GF-D8 (cell line): ENCODE measurements at regions not wholly inside any gene's neighbourhood (a gene's known extent, or its start where the extent isn't known, plus 50 kb on each side); places are given as distances from the start of the nearest gene placed in this dataset.
"Not testable (repeated sequence)": the region's sequence is repeated elsewhere in the genome, so short reads cannot be mapped to it uniquely, and the experiment has no call there.

Experiments
- DNase-seq: peaks from one replicate; lab custom pipeline; 2025; lab: John Stamatoyannopoulos, UW

DNA sequence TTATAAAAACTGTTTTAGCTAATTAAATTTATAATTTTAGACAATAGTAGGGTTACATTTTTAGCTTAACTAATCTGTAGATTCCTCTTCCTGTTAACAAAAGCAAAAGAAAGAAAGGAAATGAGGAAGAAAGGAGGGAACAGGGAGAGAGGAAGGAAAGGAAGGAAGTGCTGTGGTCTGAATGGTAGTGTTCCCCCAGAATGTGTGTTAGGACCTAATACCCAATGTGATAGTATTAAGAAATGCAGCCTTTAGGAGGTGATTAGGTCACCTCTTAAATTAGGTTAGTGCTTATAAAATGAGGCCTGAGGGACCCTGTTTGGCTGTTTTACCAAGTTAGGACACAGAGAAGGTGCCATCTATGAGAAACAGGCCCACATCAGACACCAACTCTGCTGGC is 136.9 kb upstream of the SAMSN1 start:
- peak; percentile 20 for DNase-seq

DNA sequence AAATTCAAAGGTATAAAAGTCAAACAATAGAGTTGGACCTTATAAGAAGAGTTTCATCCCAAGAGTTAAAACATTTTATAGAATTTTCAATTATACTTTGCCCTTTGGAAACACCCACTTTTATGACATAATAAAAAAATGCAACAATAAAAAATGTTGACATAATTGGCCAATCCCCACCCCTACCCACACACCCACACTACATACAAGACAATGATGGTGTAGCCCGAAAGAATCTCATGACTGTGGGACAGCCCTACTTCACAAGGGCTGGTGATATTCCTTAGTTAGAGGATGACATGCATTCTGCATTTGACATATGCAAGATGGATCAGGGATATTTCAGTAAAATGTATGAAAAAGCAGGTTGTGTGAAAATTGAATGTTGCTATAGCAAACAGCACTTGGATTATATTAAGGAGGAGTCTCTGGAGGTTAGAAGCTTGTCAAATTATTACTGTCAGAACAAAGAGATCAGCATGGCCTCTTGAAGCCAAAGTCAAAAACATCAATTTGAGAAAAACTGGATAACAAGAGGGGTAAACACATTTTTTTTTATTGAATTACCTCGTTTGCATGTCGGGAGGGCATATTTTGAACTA is 133.0 kb upstream of the SAMSN1 start:
- no peak for DNase-seq

DNA sequence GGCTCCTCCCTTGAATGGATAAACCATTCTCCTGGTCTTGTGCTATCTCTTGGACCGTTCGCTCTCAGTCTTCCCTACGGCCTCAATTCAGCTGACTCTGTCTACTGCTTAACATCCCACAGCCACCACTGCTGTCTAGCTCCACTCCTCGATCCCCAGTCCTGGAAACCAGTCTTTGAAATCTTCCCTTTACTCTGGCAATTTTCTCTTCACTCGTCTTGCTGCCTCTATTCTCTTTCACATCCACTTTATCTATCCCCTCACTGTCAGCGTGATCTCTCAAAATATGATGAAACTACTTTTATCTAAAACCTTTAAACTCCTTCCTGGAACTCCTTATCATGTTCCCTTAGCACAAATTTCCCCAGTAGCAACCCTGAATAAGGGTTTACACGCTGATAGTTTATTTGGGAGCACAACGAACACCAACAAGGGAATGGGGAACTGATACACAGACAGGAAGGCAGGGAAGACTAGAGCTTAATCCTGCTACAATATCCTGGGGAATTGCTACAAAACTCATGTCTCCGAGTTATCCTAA is 131.6 kb upstream of the SAMSN1 start:
- DNase-seq = no peak

DNA sequence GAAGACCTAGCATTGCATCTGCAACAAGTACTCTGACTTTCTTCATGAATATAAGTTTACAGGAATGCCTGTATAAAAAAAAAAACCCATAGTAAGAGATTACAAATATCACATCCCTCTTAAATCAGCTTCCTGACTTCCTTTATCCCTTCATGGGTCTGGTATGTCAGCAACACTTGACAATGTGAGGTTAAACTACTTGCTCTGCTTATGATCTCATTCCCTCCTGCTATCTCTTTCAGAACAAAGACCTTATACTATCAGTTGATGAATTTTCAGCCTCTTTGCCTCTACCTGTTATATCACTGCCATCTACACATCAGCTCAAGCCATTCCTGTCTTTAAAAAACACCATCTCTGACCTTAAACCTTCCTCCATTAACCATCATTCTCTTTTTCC is 130.9 kb upstream of the SAMSN1 start:
- no peak for DNase-seq

DNA sequence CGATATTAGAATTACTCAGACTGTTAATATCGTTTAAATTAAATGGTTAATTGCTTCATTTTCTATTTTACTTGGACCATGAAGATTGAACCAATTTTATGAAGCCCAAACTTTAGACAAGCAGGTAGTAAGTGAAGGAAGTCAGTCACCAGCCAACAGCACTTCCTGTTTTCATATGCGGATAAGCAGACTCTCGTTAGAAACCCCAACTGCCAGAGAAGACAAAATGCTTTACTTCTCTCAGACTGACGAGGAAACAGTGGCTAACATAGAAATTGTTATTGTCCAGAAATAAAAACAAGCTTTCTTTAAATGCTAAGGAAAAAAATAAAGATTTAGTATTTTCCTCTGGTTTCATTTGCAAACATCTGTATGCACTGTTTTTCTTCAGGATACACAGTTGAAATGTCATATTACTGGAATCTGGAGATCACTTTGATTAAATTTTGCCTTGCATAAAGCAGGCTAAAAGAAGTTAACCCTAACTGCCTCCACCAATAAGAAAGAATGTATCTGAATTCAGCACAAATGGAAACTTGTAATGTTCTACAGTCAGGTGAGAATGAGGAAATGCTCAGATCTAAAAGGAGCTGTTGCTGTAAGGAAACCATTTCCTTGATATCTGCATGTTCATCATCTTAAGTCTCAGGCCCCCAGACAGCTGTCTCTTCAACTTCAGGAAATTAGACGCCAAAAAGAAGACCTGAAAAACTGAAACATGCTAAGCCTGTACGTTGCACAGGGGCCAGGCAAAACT is 129.8 kb upstream of the SAMSN1 start:
- DNase-seq = peak; percentile 72

DNA sequence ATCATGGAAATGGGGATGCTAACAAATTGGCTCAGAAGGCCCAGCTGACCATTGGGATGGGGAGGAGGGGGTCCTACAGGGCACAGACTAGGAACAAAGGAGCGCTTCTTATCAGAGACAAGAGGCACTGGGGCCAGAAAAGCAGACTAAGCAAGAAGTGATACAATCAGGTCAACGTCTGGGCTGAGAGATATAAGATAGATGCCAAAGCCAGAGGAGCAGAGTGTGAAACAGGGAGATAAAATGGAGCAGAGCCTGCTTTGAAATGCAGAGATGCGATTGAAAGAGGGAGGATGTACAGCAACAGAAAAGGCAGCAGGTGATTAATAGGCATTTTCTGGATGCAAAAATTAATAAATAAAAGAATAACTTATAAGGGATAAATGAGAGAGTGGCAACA is 127.5 kb upstream of the SAMSN1 start:
- DNase-seq = no peak

DNA sequence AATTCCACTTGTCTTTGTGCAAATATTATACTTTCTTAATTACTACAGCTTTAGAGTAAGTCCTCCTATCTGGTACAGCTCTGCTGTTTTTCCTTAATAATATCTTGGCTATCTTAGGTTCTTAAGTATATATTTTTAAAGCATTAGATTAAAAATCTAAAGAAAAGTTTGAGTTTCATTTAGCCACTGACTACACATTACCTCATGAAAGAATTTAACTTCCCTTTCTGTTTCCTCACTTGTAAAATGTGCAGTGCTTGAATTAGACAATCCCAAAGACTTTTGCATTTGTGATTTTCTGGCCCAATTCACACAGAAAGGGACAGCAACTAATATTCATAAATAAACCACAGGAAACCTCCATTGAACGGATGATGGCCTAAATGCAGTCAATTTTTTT is 126.4 kb upstream of the SAMSN1 start:
- DNase-seq = no peak

DNA sequence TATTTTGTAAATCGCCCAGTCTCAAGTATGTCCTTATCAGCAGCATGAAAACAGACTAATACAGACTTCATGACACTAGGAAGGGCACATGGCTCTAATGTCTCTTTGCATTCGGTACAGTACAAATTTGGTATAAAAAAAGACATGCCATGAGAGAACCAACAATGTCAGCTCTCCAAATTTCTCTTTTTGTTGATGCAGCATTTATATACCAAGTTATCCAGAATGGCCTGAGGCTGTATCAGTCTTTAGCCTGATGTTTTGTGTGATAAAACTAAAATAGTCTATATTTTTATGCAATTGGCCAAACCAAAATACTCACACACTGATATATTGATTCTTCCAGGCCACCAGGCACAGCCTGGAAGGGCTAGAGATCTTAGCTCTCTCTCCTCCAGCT is 124.3 kb upstream of the SAMSN1 start:
- no peak for DNase-seq

DNA sequence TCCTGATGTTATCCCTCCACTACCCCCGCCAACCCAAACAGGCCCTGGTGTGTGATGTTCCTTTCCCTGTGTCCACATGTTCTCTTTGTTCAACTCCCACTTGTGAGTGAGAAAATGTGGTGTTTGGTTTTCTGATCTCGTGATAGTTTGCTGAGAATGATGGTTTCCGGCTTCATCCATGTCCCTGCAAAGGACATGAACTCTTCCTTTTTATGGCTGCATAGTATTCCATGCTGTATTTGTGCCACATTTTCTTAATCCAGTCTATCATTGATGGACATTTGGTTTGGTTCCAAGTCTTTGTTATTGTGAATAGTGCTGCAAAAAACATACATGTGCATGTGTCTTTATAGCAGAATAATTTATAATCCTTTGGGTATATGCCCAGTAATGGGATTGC is 123.0 kb upstream of the SAMSN1 start:
- not testable (repeated sequence) for DNase-seq

DNA sequence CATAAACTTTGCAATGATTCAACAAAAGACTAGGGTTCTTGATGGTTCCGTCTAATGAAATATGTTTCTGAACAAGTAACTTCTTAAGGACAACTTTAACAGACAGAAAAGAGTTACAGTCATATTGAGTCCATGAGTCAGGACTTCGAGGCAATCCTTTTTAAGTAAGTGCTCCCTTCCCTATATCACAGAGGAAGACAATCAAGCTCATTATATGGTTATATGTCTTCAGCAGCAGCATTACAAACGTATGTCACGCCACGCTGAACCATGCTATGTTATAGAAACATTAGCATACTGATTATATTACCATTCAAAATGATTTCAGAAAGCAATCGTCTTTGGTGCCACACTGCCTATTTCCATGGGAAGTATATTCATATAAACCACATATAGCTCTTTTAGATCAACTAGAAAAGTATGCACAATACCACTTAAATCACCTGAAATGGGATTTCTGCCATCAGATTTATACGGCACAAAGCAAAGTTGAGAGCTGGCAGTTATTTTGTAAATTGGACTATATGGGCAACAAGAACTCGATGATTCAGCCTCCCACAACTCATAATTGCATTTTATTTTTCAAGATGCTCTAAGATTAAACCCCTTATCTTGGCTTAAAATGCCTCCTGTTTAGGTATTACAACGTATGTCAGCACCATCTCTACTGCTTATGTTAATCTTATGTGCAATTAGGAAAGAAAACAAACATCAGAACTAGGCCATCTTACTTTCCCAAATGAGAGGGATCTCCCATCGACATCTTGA is 111.3 kb upstream of the SAMSN1 start:
- no peak for DNase-seq

DNA sequence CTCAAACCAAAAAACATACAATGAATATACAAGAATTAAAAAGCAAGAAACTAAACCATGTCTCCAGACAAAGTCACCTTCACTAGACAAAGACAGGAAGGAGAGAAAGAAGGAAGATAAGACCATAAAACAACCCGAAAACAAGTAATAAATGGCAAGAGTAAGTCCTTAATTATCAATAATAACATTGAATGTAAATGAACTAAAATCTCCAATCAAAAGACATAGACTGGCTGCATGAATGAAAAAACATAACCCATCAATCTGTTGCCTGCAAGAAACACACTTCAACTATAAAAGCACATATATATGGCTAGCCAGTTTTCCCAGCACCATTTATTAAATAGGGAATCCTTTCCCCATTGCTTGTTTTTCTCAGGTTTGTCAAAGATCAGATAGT is 100.8 kb upstream of the SAMSN1 start:
- no peak for DNase-seq

DNA sequence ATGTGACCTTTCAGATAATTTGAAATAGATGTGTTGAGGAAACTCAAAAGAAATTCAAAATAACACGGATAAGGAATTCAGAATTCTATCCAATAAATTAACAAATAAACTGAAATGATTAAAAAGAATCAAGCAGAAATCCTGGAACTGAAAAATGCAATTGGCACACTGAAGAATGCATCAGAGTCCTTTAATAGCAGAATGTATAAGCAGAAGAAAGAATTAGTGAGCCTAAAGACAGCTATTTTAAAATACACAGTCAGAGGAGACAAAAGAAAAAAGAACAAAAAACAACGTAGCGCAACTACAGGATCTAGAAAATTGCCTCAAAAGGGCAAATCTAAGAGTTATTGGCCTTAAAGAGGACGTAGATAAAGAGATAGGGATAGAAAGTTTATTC is 99.6 kb upstream of the SAMSN1 start:
- DNase-seq = no peak

DNA sequence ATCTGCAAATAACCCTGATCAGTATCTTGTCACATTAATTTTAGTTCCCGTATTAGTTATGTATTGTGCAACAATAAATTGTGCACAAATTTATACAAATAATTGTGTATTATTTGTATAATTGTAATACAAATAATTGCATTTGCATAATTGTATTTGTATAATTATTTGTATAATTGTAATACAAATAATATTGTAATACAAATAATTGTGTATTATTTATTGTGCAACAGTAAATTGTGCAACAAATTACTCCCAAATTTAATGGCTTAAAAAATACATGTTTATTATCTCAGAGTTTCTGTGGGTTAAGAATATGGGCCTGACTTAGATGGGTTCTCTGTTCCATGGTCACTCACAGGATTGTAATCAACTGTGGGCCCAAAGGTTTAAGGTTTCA is 86.2 kb upstream of the SAMSN1 start:
- DNase-seq = no peak

DNA sequence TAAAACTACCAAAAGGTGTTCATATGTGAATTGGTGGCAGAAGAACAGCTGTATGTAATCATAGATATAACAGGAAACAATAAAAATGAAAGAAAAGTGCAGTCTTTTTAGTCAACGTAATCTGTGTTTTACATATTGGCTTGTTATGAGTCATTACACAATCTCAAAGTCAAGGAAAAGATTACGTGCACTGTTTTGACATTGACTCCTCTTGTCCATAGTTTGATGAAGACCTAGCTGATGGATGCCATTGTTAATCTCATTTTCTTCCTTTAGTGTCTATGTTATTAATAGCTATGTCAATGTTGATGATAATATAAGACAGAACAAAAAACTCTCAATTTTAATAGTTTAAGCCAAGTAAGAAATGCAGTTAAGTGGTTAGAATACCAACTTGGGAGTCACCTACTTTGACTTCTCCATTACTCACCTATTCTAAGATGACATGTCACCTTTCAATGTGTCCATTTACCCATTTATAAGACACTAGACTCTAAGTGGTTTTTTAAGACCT is 84.5 kb upstream of the SAMSN1 start:
- no peak for DNase-seq

DNA sequence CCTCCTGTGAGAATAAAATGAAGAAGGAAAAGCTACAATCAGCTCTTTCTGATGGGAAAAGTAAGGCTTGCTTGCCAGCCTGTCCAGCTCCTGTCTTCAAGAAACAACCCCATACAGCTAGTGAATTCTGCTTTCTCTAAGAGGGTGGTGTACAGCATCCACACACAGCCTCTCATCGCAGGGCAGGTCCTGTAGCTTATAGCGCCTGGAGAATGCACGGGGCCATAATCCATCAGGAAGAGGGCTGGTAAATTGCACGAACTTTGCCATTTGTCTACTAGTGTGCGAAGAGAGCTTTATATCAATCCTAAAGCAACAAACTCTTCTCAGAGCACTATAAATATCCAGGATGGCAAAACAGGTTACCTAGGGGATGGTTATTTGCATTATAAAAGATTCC is 83.3 kb upstream of the SAMSN1 start:
- DNase-seq = no peak

DNA sequence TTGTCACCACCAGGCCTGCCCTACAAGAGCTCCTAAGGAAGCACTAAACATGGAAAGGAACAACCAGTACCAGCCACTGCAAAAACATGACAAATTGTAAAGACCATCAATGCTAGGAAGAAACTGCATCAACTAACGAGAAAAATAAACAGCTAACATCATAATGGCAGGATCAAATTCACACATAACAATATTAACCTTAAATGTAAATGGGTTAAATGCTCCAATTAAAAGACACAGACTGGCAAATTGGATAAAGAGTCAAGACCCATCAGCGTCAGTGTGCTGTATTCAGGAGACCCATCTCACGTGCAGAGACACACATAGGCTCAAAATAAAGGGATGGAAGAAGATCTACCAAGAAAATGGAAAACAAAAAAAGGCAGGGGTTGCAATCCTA is 77.0 kb upstream of the SAMSN1 start:
- DNase-seq = not testable (repeated sequence)

DNA sequence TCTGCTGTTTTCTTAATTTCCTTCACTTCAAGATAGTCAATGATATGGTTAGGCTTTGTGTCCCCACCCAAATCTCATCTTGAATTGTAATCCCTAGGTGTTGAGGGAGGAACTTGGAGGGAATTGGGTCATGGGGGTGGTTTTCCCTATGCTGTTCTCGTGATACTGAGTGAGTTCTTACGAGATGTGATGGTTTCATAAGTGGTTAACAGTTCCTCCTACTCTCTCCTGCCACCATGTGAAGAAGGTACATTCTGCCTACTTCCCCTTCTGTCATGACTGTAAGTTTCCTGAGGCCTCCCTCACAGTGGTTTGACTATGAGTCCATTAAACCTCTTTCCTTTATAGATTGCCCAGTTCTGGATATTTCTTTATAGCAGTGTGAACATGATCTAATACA is 74.0 kb upstream of the SAMSN1 start:
- peak; percentile 53 for DNase-seq

DNA sequence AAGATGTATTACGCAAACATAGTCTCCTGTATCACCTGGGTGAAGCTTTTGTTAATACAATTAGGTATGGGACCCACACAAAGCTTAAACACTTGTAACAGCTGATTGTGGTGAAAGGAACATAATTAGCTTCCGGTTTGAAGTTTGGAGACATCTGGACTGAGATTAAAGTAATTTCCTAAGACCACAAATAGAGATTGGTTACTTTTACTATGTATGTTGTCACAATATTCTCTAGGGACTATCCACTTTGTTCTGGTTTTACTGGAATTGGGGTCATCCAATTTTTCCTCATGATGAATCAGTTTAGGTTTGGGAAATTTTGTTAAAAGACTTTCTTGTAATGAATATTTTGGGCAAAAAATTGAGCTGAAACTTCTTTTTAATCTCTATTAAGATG is 71.8 kb upstream of the SAMSN1 start:
- DNase-seq = peak; percentile 64

DNA sequence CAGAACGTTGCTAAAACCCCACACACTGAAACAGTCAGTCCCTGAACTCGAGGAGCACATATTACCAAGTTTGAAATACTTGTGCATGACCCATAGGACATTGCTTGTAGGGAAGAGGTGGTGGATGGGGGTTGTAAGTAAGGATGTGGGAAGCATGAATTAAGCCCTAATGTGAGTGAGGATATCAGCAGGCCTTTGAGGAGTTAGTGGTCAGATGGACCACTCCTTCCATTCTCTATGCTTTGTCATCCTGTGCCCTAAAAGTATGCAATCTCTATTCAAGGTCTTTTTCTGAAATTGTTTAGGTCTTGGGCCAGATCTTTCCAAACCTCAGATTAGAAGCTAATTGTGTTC is 70.9 kb upstream of the SAMSN1 start:
- no peak for DNase-seq

DNA sequence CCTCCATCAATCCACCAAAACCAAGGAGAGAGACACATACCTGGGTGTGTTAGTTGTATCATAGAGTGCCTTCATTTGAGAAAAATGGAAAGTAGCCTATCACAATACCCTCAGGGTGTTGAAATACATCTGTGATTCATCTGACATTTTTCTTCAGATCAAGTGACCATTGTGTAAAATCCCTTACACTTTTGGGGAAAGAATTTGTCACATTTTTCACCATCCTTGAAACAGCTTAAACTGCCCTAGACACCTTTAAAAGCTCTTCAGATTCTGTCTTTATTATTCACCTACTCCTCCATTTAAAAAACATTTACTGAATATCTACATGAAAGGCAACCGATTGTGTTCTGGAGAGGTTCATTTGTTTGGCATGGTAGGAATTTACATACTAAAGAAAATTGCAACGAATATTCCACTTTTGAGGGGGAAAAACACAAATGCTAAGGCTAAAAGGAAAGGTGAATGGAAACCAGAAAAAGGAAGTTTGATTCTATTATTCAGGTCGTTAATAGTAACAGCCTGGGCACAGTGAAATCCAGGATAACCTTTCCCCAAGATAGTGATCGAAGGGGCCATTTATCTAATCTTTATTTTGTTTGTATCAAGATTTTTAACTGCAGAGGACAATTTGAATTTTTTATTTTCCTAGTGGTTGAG is 70.4 kb upstream of the SAMSN1 start:
- no peak for DNase-seq

DNA sequence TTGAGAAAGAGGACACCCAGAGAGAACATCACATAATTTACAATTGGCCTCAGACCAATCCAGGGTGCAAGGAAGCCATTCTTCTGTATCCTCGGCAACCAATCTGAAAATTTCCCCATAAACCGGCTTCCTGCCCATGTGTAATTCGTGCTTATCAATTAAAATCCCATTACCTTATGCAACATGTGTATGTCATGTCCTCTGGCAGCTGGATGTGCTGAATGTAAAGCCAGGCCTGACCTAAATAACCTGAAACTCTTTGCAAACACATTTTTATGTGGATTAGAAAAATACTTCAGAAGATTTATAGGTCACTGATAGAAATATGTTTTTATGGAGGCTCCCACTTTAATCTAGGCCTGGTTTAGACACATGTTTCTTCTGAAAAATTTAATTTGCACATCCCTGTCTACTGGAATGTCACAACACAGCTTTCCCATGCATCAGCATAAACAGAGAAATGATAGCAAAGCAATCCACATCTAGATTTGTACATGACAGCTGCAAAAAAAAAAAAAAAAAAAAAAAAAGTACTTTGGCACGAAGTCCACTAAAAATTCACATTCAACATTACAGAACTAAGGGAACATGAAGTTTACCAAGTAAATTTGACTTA is 69.4 kb upstream of the SAMSN1 start:
- DNase-seq = no peak

DNA sequence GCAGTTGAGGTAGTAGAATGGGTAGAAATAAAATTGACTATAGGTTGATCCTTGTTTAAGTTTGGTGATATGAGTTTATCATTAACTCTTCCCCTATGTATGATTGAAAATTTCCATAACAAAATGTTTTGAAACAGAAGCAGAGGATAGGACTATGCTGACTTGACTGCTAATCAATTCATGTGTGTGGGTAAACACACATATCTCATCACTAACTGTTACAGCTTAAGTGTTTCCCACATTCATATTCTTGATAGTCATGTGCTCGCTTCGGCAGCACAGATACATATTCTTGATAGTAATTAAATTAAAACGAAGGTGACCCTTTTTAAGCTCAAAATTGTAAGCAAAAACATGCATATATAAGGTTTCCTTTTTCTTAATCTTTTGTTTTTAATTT is 68.2 kb upstream of the SAMSN1 start:
- DNase-seq = no peak
